ENCODE measurements at regions not wholly inside any gene's neighbourhood (a gene's known extent, or its start where the extent isn't known, plus 50 kb on each side); places are given as distances from the start of the nearest gene placed in this dataset.
A peak's percentile ranks its signal among the peaks of the same experiment; 100 is the strongest.

GRCh38 chr10:78742730-78743615, 325.8 kb upstream of the ZMIZ1 start:
- DNase-seq (ENCODE audit: low read depth, low spot score) = no peak
- H3K27ac ChIP-seq = no peak overlapping the region

- DNase-seq (ENCODE audit: low read depth, low spot score) = no peak
- H3K27ac ChIP-seq = no peak overlapping the region
Observed at GRCh38 chr10:78744056-78744455, 324.7 kb upstream of the ZMIZ1 start.

- DNase-seq (ENCODE audit: low read depth, low spot score) = no peak
- H3K27ac ChIP-seq = no peak overlapping the region
Observed at GRCh38 chr10:78744491-78745090, 324.2 kb upstream of the ZMIZ1 start.

GRCh38 chr10:78745441-78745840, 323.3 kb upstream of the ZMIZ1 start:
- no peak for DNase-seq (ENCODE audit: low read depth, low spot score)
- H3K27ac ChIP-seq = no peak overlapping the region

GRCh38 chr10:78746155-78746763, 322.5 kb upstream of the ZMIZ1 start:
- no peak for DNase-seq (ENCODE audit: low read depth, low spot score)
- no peak overlapping the region for H3K27ac ChIP-seq

- H3K27ac ChIP-seq = no peak overlapping the region
- no peak for DNase-seq (ENCODE audit: low read depth, low spot score)
Observed at GRCh38 chr10:78747401-78748234, 321.1 kb upstream of the ZMIZ1 start.

GRCh38 chr10:78748235-78748533, 320.6 kb upstream of the ZMIZ1 start:
- no peak for DNase-seq (ENCODE audit: low read depth, low spot score)
- no peak overlapping the region for H3K27ac ChIP-seq

GRCh38 chr10:78749200-78749599, 319.6 kb upstream of the ZMIZ1 start:
- no peak for DNase-seq (ENCODE audit: low read depth, low spot score)
- H3K27ac ChIP-seq = no peak overlapping the region

- H3K27ac ChIP-seq = no peak overlapping the region
- DNase-seq (ENCODE audit: low read depth, low spot score) = no peak
Observed at GRCh38 chr10:78749898-78750297, 318.9 kb upstream of the ZMIZ1 start.

- DNase-seq (ENCODE audit: low read depth, low spot score) = no peak
- no peak overlapping the region for H3K27ac ChIP-seq
Observed at GRCh38 chr10:78750418-78750817, 318.3 kb upstream of the ZMIZ1 start.

- no peak for DNase-seq (ENCODE audit: low read depth, low spot score)
- H3K27ac ChIP-seq = no peak overlapping the region
Observed at GRCh38 chr10:78751716-78752115, 317.1 kb upstream of the ZMIZ1 start.

GRCh38 chr10:78752221-78752620, 316.5 kb upstream of the ZMIZ1 start:
- no peak overlapping the region for H3K27ac ChIP-seq
- DNase-seq (ENCODE audit: low read depth, low spot score) = no peak

- DNase-seq (ENCODE audit: low read depth, low spot score) = no peak
- no peak overlapping the region for H3K27ac ChIP-seq
Observed at GRCh38 chr10:78752708-78753107, 316.1 kb upstream of the ZMIZ1 start.

- H3K27ac ChIP-seq = no peak overlapping the region
- no peak for DNase-seq (ENCODE audit: low read depth, low spot score)
Observed at GRCh38 chr10:78754269-78755062, 314.3 kb upstream of the ZMIZ1 start.

GRCh38 chr10:78755063-78755701, 313.6 kb upstream of the ZMIZ1 start:
- DNase-seq (ENCODE audit: low read depth, low spot score) = no peak
- no peak overlapping the region for H3K27ac ChIP-seq

GRCh38 chr10:78755877-78756455, 312.8 kb upstream of the ZMIZ1 start:
- no peak for DNase-seq (ENCODE audit: low read depth, low spot score)
- H3K27ac ChIP-seq = no peak overlapping the region

GRCh38 chr10:78756604-78757343, 312.0 kb upstream of the ZMIZ1 start:
- peak; percentile 84 for DNase-seq (ENCODE audit: low read depth, low spot score)

GRCh38 chr10:78757344-78757925, 311.3 kb upstream of the ZMIZ1 start:
- H3K27ac ChIP-seq = peak overlapping the region; percentile 16
- DNase-seq (ENCODE audit: low read depth, low spot score) = no peak

More at GRCh38 chr10:78756604-78757343, 312.0 kb upstream of the ZMIZ1 start:
- peak overlapping the region; percentile 16 for H3K27ac ChIP-seq
